Testis (tissue), 2 donors: ENCODE measurements at regions not wholly inside any gene's neighbourhood (a gene's known extent, or its start where the extent isn't known, plus 50 kb on each side); places are given as distances from the start of the nearest gene placed in this dataset.

Source experiments
- DNase-seq: peaks from one replicate; pipeline ENCODE4 v3.0.0-alpha.2; 2019
- H3K27ac ChIP-seq, 2 donors: fragments of 200-600 bp; sonication (generic); one replicate each; pipeline ENCODE4 v1.5.1; 2019
- H3K27me3 ChIP-seq: fragments of 200-600 bp; sonication (generic); one replicate; pipeline ENCODE4 v1.5.1; 2019
- H3K36me3 ChIP-seq: fragments of 200-600 bp; sonication (generic); one replicate; pipeline ENCODE4 v1.5.1; 2017; ENCODE audit warnings: low read depth; ENCODE audit errors: missing control alignments
- H3K4me1 ChIP-seq: fragments of 200-600 bp; sonication (generic); one replicate; pipeline ENCODE4 v1.5.1; 2019
- H3K4me3 ChIP-seq, 2 donors: fragments of 200-600 bp; sonication (generic); one replicate each; pipeline ENCODE4 v1.5.1; 2017 to 2019
- H3K9me3 ChIP-seq: fragments of 200-600 bp; sonication (generic); one replicate; pipeline ENCODE4 v1.5.1; 2017
- CTCF ChIP-seq, 3 experiments: fragments of 450-650 bp in 2 of 3; fragments of 200-600 bp in 1 of 3; sonication (generic) in 1 of 3; IDR thresholded peaks; one replicate each; pipeline ENCODE4 v1.5.1; 2016 to 2019; ENCODE audit warnings: antibody characterized with exemption in 3 of 3, mild to moderate bottlenecking in 2 of 3, moderate library complexity in 1 of 3
- POLR2A ChIP-seq: fragments of 450-650 bp; IDR thresholded peaks from one replicate; pipeline ENCODE4 v1.6.1; 2017; ENCODE audit warnings: antibody characterized with exemption, mild to moderate bottlenecking, moderate library complexity
- WGBS, 2 donors: methylation state at CpG; one replicate each; pipeline ENCODE4 v1.1.5; 2018; 5-methylcytosine and 5-hydroxymethylcytosine counted together
- intact Hi-C: fragments of 100-400 bp; cut with DNase I; formaldehyde crosslinking; loops from one replicate; pipeline ENCODE4 v1.15.1; 2023; ENCODE audit warnings: low total_unique reads

- 89 to 93% methylated on average over 1 of the region's 1 CpG for WGBS, 2 donors
- no peak for DNase-seq
- H3K4me3 ChIP-seq = no peak overlapping the region
- intact Hi-C loops = no loop called here
- TF ChIP-seq POLR2A (no peak), CTCF (IDR thresholded peaks at IDR 0.05) (no peak)
- H3K36me3 ChIP-seq = no peaks in the 10 kb centered on the region
- no peak overlapping the region for H3K27ac ChIP-seq
- H3K27me3 ChIP-seq = no peaks in the 10 kb centered on the region
- H3K4me1 ChIP-seq = no peaks in the 10 kb centered on the region
- no peaks in the 10 kb centered on the region for H3K9me3 ChIP-seq
These were observed 147.5 kb upstream of the PFN2 start for GRCh38 chr3:150118219-150118618.

GRCh38 chr3:150117076-150117475 is 146.4 kb upstream of the PFN2 start:
- no peak for DNase-seq
- no peak overlapping the region for H3K27ac ChIP-seq
- TF ChIP-seq POLR2A (no peak), CTCF (IDR thresholded peaks at IDR 0.05) (no peak)
- WGBS, 2 donors = 90 to 93% methylated on average over 1 of the region's 1 CpG
- no peaks in the 10 kb centered on the region for H3K4me1 ChIP-seq
- H3K9me3 ChIP-seq = no peaks in the 10 kb centered on the region
- H3K27me3 ChIP-seq = no peaks in the 10 kb centered on the region
- intact Hi-C loops = no loop called here
- H3K36me3 ChIP-seq = no peaks in the 10 kb centered on the region
- no peak overlapping the region for H3K4me3 ChIP-seq

- no peaks in the 10 kb centered on the region for H3K27me3 ChIP-seq
- no peak for DNase-seq
- TF ChIP-seq CTCF (IDR thresholded peaks at IDR 0.05) (no peak), POLR2A (no peak)
- WGBS, 2 donors = 61 to 69% methylated on average over 4 of the region's 4 CpGs
- no peak overlapping the region for H3K4me3 ChIP-seq
- H3K36me3 ChIP-seq = no peaks in the 10 kb centered on the region
- no peak overlapping the region for H3K27ac ChIP-seq
- H3K9me3 ChIP-seq = no peaks in the 10 kb centered on the region
- no peaks in the 10 kb centered on the region for H3K4me1 ChIP-seq
- intact Hi-C loops = no loop called here
These were observed 145.5 kb upstream of the PFN2 start for GRCh38 chr3:150116196-150116595.

GRCh38 chr3:150114873-150115540 is 144.3 kb upstream of the PFN2 start:
- TF ChIP-seq POLR2A (no peak), CTCF (IDR thresholded peaks at IDR 0.05) (no peak)
- WGBS, 2 donors = 71% methylated on average over 3 of the region's 3 CpGs
- H3K27me3 ChIP-seq = no peaks in the 10 kb centered on the region
- DNase-seq = no peak
- no peaks in the 10 kb centered on the region for H3K9me3 ChIP-seq
- no peaks in the 10 kb centered on the region for H3K36me3 ChIP-seq
- no peaks in the 10 kb centered on the region for H3K4me1 ChIP-seq
- no peak overlapping the region for H3K27ac ChIP-seq
- intact Hi-C loops = no loop called here
- no peak overlapping the region for H3K4me3 ChIP-seq

GRCh38 chr3:150114273-150114672 is 143.6 kb upstream of the PFN2 start:
- TF ChIP-seq POLR2A (no peak), CTCF (IDR thresholded peaks at IDR 0.05) (no peak)
- DNase-seq = no peak
- intact Hi-C loops = no loop called here
- 58 to 80% methylated on average over 2 of the region's 2 CpGs for WGBS, 2 donors
- Histone ChIP-seq H3K27me3 (no peaks in the 10 kb centered on the region), H3K36me3 (no peaks in the 10 kb centered on the region), H3K4me3 (no peak overlapping the region), H3K4me1 (no peaks in the 10 kb centered on the region), H3K9me3 (no peaks in the 10 kb centered on the region), H3K27ac (no peak overlapping the region)
